GM23338 (cell line): ENCODE measurements at regions not wholly inside any gene's neighbourhood (a gene's known extent, or its start where the extent isn't known, plus 50 kb on each side); places are given as distances from the start of the nearest gene placed in this dataset.

Source experiments
- ATAC-seq: fragments of 200-7000 bp; cut with Tn5 transposase; 3 replicates; pipeline ENCODE4 v1.9.1; 2020
- DNase-seq: peaks from one replicate; pipeline ENCODE4 v3.0.0-alpha.2; 2015; ENCODE audit warnings: low spot score
- H2AFZ ChIP-seq: fragments of 200-600 bp; sonication (generic); 2 replicates; pipeline ENCODE4 v1.8.0; 2016; ENCODE audit warnings: antibody characterized with exemption, mild to moderate bottlenecking, moderate library complexity
- H3F3A ChIP-seq: fragments of 200-600 bp; sonication (generic); replicated peaks from 2 replicates; pipeline ENCODE4 v1.8.0; 2017; ENCODE audit warnings: antibody characterized with exemption, mixed run types, low read depth
- H3K27ac ChIP-seq: fragments of 200-600 bp; sonication (generic); 2 replicates; pipeline ENCODE4 v1.6.1; 2016; ENCODE audit warnings: low read depth
- H3K27me3 ChIP-seq: fragments of 200-600 bp; sonication (generic); 2 replicates; pipeline ENCODE4 v1.8.0; 2016; ENCODE audit warnings: mild to moderate bottlenecking, mixed run types, moderate library complexity; ENCODE audit not compliant: insufficient read depth
- H3K36me3 ChIP-seq: fragments of 200-600 bp; sonication (generic); 2 replicates; pipeline ENCODE4 v1.8.0; 2016; ENCODE audit warnings: mild to moderate bottlenecking; ENCODE audit not compliant: insufficient read depth
- H3K4me1 ChIP-seq: fragments of 200-600 bp; sonication (generic); 2 replicates; pipeline ENCODE4 v1.8.0; 2016; ENCODE audit warnings: mild to moderate bottlenecking, moderate library complexity; ENCODE audit not compliant: insufficient read depth
- H3K4me2 ChIP-seq: fragments of 200-600 bp; sonication (generic); 2 replicates; pipeline ENCODE4 v1.7.1; 2017; ENCODE audit warnings: mixed run types
- H3K4me3 ChIP-seq: fragments of 200-600 bp; sonication (generic); 2 replicates; pipeline ENCODE4 v1.6.1; 2016; ENCODE audit warnings: mixed run types
- H3K79me2 ChIP-seq: fragments of 200-600 bp; sonication (generic); replicated peaks from 2 replicates; pipeline ENCODE4 v1.8.0; 2017; ENCODE audit warnings: mild to moderate bottlenecking; ENCODE audit not compliant: insufficient read depth
- H3K9me2 ChIP-seq: fragments of 200-600 bp; sonication (generic); 2 replicates; pipeline ENCODE4 v1.8.0; 2017; ENCODE audit not compliant: insufficient read depth
- H4K20me1 ChIP-seq: fragments of 200-600 bp; sonication (generic); replicated peaks from 2 replicates; pipeline ENCODE4 v1.8.0; 2017; ENCODE audit warnings: mild to moderate bottlenecking; ENCODE audit not compliant: insufficient read depth
- H3K27ac Mint-ChIP-seq: 2 replicates; pipeline ENCODE4 v1.8.0; 2020; ENCODE audit warnings: inconsistent platforms, mild to moderate bottlenecking, moderate library complexity, mixed read lengths
- H3K27me3 Mint-ChIP-seq: 3 replicates; pipeline ENCODE4 v1.8.0; 2022; ENCODE audit warnings: low read depth, mild to moderate bottlenecking, moderate library complexity, mixed read lengths, inconsistent platforms; ENCODE audit not compliant: insufficient read depth, poor library complexity
- H3K36me3 Mint-ChIP-seq: 3 replicates; pipeline ENCODE4 v1.8.0; 2021; ENCODE audit warnings: low read depth, mild to moderate bottlenecking, inconsistent platforms, moderate library complexity, mixed read lengths
- H3K4me1 Mint-ChIP-seq: 3 replicates; pipeline ENCODE4 v1.8.0; 2020; ENCODE audit warnings: mild to moderate bottlenecking, inconsistent platforms, mixed read lengths
- H3K4me3 Mint-ChIP-seq: 3 replicates; pipeline ENCODE4 v1.8.0; 2021; ENCODE audit warnings: moderate library complexity, mild to moderate bottlenecking, inconsistent platforms, mixed read lengths
- H3K9me3 Mint-ChIP-seq: 3 replicates; pipeline ENCODE4 v1.8.0; 2020; ENCODE audit warnings: moderate library complexity, mild to moderate bottlenecking, inconsistent platforms, mixed read lengths
- CREB1 ChIP-seq: fragments of 250-450 bp; sonication (Bioruptor Pico); IDR thresholded peaks from 2 replicates; pipeline ENCODE4 v1.5.0; 2020; ENCODE audit warnings: low read depth, mild to moderate bottlenecking, moderate library complexity
- ETS1 ChIP-seq: IDR thresholded peaks from 2 replicates; pipeline ENCODE4 v1.6.1; 2016; ENCODE audit warnings: antibody characterized with exemption
- EZH2 ChIP-seq: fragments of 200-600 bp; sonication (generic); IDR thresholded peaks from one replicate; pipeline ENCODE4 v1.8.0; 2017; ENCODE audit warnings: antibody characterized with exemption, mild to moderate bottlenecking, low read depth; ENCODE audit not compliant: unreplicated experiment
- EZH2phosphoT487 ChIP-seq: fragments of 200-600 bp; sonication (generic); IDR thresholded peaks from one replicate; pipeline ENCODE4 v1.8.1; 2018; ENCODE audit warnings: antibody characterized with exemption; ENCODE audit not compliant: unreplicated experiment
- JUNB ChIP-seq: IDR thresholded peaks from one replicate; pipeline ENCODE4 v1.6.1; 2016; ENCODE audit warnings: antibody characterized with exemption; ENCODE audit not compliant: unreplicated experiment
- NANOG ChIP-seq: IDR thresholded peaks from 2 replicates; pipeline ENCODE4 v1.6.1; 2016; ENCODE audit warnings: antibody characterized with exemption, borderline replicate concordance
- POLR2AphosphoS5 ChIP-seq: IDR thresholded peaks from 2 replicates; pipeline ENCODE4 v1.6.1; 2016; ENCODE audit warnings: antibody characterized with exemption, low read depth
- REST ChIP-seq: IDR thresholded peaks from one replicate; pipeline ENCODE4 v1.6.1; 2018; ENCODE audit warnings: antibody characterized with exemption; ENCODE audit not compliant: unreplicated experiment
- STAT1 ChIP-seq: IDR thresholded peaks from one replicate; pipeline ENCODE4 v1.6.1; 2016; ENCODE audit warnings: antibody characterized with exemption; ENCODE audit not compliant: unreplicated experiment
- ZNF114 ChIP-seq: fragments of 250-450 bp; sonication (Bioruptor Pico); IDR thresholded peaks from 2 replicates; pipeline ENCODE4 v1.5.0; 2020; ENCODE audit warnings: mild to moderate bottlenecking, moderate library complexity
- ZNF331 ChIP-seq: fragments of 250-450 bp; sonication (Bioruptor Pico); IDR thresholded peaks from 2 replicates; pipeline ENCODE4 v1.5.0; 2020; ENCODE audit warnings: low read depth, mild to moderate bottlenecking, moderate library complexity
- ZNF462 ChIP-seq: fragments of 250-450 bp; sonication (Bioruptor Pico); IDR thresholded peaks from 2 replicates; pipeline ENCODE4 v1.5.0; 2020; ENCODE audit warnings: mild to moderate bottlenecking, moderate library complexity
- TF ChIP-seq, protein P1 (sequence below), 2 experiments: fragments of 200-600 bp in 1 of 2; sonication (generic) in 1 of 2; conservative IDR thresholded peaks; 2 replicates each; pipeline versions ENCODE4 v1.5.1 to v1.6.1; 2016 to 2017; ENCODE audit warnings: antibody characterized with exemption in 2 of 2, low read depth in 2 of 2, mild to moderate bottlenecking in 2 of 2, moderate library complexity in 1 of 2

GRCh38 chr9:115989831-115990230, 163.8 kb upstream of the PAPPA start:
- Mint-ChIP-seq H3K9me3 (no peaks in the 10 kb centered on the region), H3K4me1 (no peaks in the 10 kb centered on the region), H3K27me3 (peaks cover 2% of the 10 kb centered on the region), H3K36me3 (no peaks in the 10 kb centered on the region), H3K4me3 (no peak overlapping the region), H3K27ac (no peak overlapping the region)
- Histone ChIP-seq H3K79me2 (no peaks in the 10 kb centered on the region), H3K36me3 (no peaks in the 10 kb centered on the region), H3K4me2 (no peak overlapping the region), H3K4me1 (no peaks in the 10 kb centered on the region), H3K27ac (no peak overlapping the region), H3K9me2 (peaks cover 13% of the 10 kb centered on the region), H3K4me3 (no peak overlapping the region), H4K20me1 (no peaks in the 10 kb centered on the region), H3K27me3 (no peaks in the 10 kb centered on the region), H3F3A (no peaks in the 10 kb centered on the region), H2AFZ (no peak overlapping the region)
- TF ChIP-seq POLR2AphosphoS5 (no peak), ZNF331 (CRISPR knock-in tag) (no peak), STAT1 (no peak), NANOG (no peak), EZH2 (no peak), JUNB (no peak), ZNF114 (CRISPR knock-in tag) (no peak), EZH2phosphoT487 (no peak), REST (no peak), CREB1 (CRISPR knock-in tag) (no peak), ETS1 (no peak), ZNF462 (no peak)
- TF ChIP-seq, protein P1, sequence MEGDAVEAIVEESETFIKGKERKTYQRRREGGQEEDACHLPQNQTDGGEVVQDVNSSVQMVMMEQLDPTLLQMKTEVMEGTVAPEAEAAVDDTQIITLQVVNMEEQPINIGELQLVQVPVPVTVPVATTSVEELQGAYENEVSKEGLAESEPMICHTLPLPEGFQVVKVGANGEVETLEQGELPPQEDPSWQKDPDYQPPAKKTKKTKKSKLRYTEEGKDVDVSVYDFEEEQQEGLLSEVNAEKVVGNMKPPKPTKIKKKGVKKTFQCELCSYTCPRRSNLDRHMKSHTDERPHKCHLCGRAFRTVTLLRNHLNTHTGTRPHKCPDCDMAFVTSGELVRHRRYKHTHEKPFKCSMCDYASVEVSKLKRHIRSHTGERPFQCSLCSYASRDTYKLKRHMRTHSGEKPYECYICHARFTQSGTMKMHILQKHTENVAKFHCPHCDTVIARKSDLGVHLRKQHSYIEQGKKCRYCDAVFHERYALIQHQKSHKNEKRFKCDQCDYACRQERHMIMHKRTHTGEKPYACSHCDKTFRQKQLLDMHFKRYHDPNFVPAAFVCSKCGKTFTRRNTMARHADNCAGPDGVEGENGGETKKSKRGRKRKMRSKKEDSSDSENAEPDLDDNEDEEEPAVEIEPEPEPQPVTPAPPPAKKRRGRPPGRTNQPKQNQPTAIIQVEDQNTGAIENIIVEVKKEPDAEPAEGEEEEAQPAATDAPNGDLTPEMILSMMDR (conservative IDR thresholded peaks at IDR 0.05; ENCODE audit: low read depth in 2 of 2), result no peak
- no peak for ATAC-seq
- DNase-seq, result no peak
